ENCODE measurements at regions not wholly inside any gene's neighbourhood (a gene's known extent, or its start where the extent isn't known, plus 50 kb on each side); places are given as distances from the start of the nearest gene placed in this dataset.

DNA sequence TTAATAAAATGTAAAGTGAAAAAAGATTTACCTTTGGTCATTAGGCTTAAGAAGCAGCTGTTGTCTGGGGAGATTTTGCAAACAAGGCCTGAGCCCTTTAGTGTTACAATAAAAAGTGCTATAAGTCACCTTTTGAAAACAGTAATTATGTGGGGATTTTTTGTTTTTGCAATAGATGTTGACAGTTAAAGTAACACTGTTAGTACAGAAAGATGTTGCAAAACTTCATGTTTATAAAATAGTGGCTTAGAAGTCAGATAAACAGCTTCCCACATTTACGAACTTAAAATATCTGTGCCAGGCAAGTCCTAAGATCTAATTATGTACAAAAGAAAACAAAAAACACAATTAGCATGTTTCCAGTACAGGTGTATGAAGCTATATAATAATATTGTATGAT is 138.0 kb upstream of the IRS2 start:
- TF ChIP-seq, protein P1, sequence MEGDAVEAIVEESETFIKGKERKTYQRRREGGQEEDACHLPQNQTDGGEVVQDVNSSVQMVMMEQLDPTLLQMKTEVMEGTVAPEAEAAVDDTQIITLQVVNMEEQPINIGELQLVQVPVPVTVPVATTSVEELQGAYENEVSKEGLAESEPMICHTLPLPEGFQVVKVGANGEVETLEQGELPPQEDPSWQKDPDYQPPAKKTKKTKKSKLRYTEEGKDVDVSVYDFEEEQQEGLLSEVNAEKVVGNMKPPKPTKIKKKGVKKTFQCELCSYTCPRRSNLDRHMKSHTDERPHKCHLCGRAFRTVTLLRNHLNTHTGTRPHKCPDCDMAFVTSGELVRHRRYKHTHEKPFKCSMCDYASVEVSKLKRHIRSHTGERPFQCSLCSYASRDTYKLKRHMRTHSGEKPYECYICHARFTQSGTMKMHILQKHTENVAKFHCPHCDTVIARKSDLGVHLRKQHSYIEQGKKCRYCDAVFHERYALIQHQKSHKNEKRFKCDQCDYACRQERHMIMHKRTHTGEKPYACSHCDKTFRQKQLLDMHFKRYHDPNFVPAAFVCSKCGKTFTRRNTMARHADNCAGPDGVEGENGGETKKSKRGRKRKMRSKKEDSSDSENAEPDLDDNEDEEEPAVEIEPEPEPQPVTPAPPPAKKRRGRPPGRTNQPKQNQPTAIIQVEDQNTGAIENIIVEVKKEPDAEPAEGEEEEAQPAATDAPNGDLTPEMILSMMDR (IDR thresholded peaks at IDR 0.05): no peak
- TF ChIP-seq SIN3A (IDR thresholded peaks at IDR 0.05; ENCODE audit: borderline replicate concordance, insufficient read depth, low read depth, low read length): no peak
